Adrenal gland (tissue), 5 donors: ENCODE measurements at regions not wholly inside any gene's neighbourhood (a gene's known extent, or its start where the extent isn't known, plus 50 kb on each side); places are given as distances from the start of the nearest gene placed in this dataset.

Experiments used
- CTCF ChIP-seq, 6 experiments: fragments of 450-650 bp in 4 of 6; fragments of 200-600 bp in 2 of 6; sonication (generic) in 1 of 6; IDR thresholded peaks; 1 replicate in 5 of 6; 2 replicates in 1 of 6; pipeline versions ENCODE4 v1.5.1 to v1.8.0; 2016 to 2021; ENCODE audit warnings: antibody characterized with exemption in 6 of 6, mild to moderate bottlenecking in 2 of 6, moderate library complexity in 1 of 6
- POLR2A ChIP-seq, 2 donors: fragments of 450-650 bp; IDR thresholded peaks; one replicate each; pipeline ENCODE4 v1.6.1; 2017; ENCODE audit warnings: antibody characterized with exemption in 2 of 2, mild to moderate bottlenecking in 2 of 2, moderate library complexity in 1 of 2
- donor health status: DM: no; HTN: no; CAD: no.

GRCh38 chr3:70752051-70752450 is 439.6 kb upstream of the MDFIC2 start:
- no peak for TF ChIP-seq CTCF (IDR thresholded peaks at IDR 0.05)
- TF ChIP-seq POLR2A (IDR thresholded peaks at IDR 0.05), result no peak
